ENCODE measurements at regions not wholly inside any gene's neighbourhood (a gene's known extent, or its start where the extent isn't known, plus 50 kb on each side); places are given as distances from the start of the nearest gene placed in this dataset.

- no peak overlapping the region for H3K27ac ChIP-seq (ENCODE audit: low read depth, low read length)
- TF ChIP-seq RAD21 (IDR thresholded peaks at IDR 0.05; ENCODE audit: low read depth): no peak
- no peak for TF ChIP-seq ZNF274 (IDR thresholded peaks at IDR 0.05; ENCODE audit: low read depth, low read length)
- TF ChIP-seq ZFX (IDR thresholded peaks at IDR 0.05): no peak
- TF ChIP-seq REST (IDR thresholded peaks at IDR 0.05; ENCODE audit: low read depth): no peak
- TF ChIP-seq EZH2 (IDR thresholded peaks at IDR 0.05): no peak
- TF ChIP-seq POLR2A (IDR thresholded peaks at IDR 0.05; ENCODE audit: borderline replicate concordance, extremely low read depth, insufficient read depth, insufficient read length): no peak
- no peak for TF ChIP-seq SP1 (IDR thresholded peaks at IDR 0.05; ENCODE audit: low read depth)
- no peak for TF ChIP-seq ELF1 (IDR thresholded peaks at IDR 0.05; ENCODE audit: borderline replicate concordance, low read depth)
- TF ChIP-seq EZH2phosphoT487 (IDR thresholded peaks at IDR 0.05; ENCODE audit: borderline replicate concordance): no peak
- TF ChIP-seq ZBTB33 (IDR thresholded peaks at IDR 0.05; ENCODE audit: extremely low read depth, insufficient replicate concordance, low read length): no peak
- TF ChIP-seq ATF3 (IDR thresholded peaks at IDR 0.05): no peak
- TF ChIP-seq, protein P1, sequence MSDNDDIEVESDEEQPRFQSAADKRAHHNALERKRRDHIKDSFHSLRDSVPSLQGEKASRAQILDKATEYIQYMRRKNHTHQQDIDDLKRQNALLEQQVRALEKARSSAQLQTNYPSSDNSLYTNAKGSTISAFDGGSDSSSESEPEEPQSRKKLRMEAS (IDR thresholded peaks at IDR 0.05): no peak
- no peak for TF ChIP-seq JUND (IDR thresholded peaks at IDR 0.05)
- no peak for TF ChIP-seq YY1 (IDR thresholded peaks at IDR 0.05; ENCODE audit: extremely low read depth, insufficient replicate concordance, low read depth, low read length)
- no peak for TF ChIP-seq POLR2AphosphoS5 (IDR thresholded peaks at IDR 0.05; ENCODE audit: low read depth, low read length)
- H3K79me2 ChIP-seq (ENCODE audit: insufficient read depth, low read length): no peaks in the 10 kb centered on the region
- ATAC-seq (no peak), DNase-seq (ENCODE audit: low read depth, low spot score) (no peak)
- H3K9ac ChIP-seq (ENCODE audit: low read length): no peak overlapping the region
- intact Hi-C loops (cut with micrococcal nuclease): loop anchor here (10.0 kb wide), 1 partner anchor 321 kb away; the partner anchor contains the start of gene GLB1L2
- ChIA-PET RAD21 (ENCODE audit: low non-redundant PET in 1 of 2, low total read pairs in 2 of 2, uncharacterized antibody in 2 of 2, unreplicated experiment in 2 of 2) (no interaction called here), CTCF (no interaction called here), POLR2A (no interaction called here)
- H3K9me2 ChIP-seq (ENCODE audit: insufficient read depth): no peaks in the 10 kb centered on the region
- peaks cover 13 to 15% of the 10 kb centered on the region in 2 experiments; a peak in 3 of 4 replicates for H3K4me1 ChIP-seq (ENCODE audit: control insufficient read depth in 1 of 2, insufficient read depth in 2 of 2, low read length in 2 of 2)
- peaks cover 12% of the 10 kb centered on the region for H3K27me3 ChIP-seq (ENCODE audit: insufficient read depth, low read length)
- no peak overlapping the region for H2AFZ ChIP-seq (ENCODE audit: low read depth, low read length, poor library complexity, severe bottlenecking)
- H3K4me2 ChIP-seq (ENCODE audit: low read length): no peak overlapping the region
- no peaks in the 10 kb centered on the region for H3K36me3 ChIP-seq (ENCODE audit: control insufficient read depth in 1 of 2, insufficient read depth in 2 of 2, low read length in 2 of 2)
- H4K20me1 ChIP-seq (ENCODE audit: insufficient read depth): no peaks in the 10 kb centered on the region
- no TSS peak for BruUV-seq (replicated peaks)
- H3K4me3 ChIP-seq (replicated peaks in 1 of 2; ENCODE audit: low read depth in 1 of 2, low read length in 2 of 2): no peak overlapping the region
- no peaks in the 10 kb centered on the region for H3K9me3 ChIP-seq (ENCODE audit: control insufficient read depth in 1 of 2, insufficient read depth in 1 of 2, low read depth in 1 of 2, low read length in 2 of 2)
These were observed 243.3 kb upstream of the B3GAT1 start for GRCh38 chr11:134655189-134655989.

Measured in HCT116 (cell line).